ENCODE measurements at regions not wholly inside any gene's neighbourhood (a gene's known extent, or its start where the extent isn't known, plus 50 kb on each side); places are given as distances from the start of the nearest gene placed in this dataset.
"Not testable (repeated sequence)": the region's sequence is repeated elsewhere in the genome, so short reads cannot be mapped to it uniquely, and the experiment has no call there.

DNA sequence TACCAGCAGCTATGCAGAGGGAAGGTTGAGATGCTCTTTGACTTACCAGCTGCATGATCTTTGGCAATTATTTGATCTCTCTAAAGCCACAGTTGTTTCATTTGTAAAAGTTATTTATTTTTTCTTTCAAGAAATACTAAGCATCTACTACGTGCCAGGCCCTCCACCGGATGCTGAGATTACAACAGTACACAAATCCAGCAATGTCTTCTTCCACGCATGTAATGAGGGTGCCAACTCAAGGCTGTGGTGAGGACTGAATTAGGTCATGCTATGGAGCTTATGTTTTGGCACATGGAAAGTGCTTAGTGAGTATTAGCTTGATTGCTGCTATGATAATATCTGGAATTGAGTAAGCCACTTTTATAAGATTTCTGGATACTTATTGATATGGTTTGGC is 358.2 kb downstream of the IRS2 start:
- no peak for DNase-seq

- DNase-seq: no peak
Observed at GRCh38 chr13:109427695-109428094, 358.7 kb downstream of the IRS2 start.

DNA sequence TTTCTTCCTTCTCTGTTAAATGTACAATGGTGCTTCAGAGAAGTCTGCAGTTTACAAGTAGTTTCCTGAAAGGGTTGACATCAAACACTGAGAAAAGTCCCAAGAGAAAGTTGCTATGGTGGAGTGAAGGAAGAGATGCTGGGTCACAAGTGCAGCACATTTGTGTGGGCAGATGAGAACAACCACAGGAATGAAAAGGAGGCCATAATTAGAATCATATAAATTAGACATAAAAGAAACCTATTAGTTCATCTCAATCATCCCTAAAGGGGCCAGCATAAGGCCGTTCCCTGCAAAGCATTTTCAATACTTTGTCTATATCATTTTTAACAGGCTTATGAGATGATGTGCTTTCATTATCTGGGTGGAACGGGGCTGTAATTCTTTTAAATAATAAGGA is 359.2 kb downstream of the IRS2 start:
- DNase-seq: peak; percentile 6

DNA sequence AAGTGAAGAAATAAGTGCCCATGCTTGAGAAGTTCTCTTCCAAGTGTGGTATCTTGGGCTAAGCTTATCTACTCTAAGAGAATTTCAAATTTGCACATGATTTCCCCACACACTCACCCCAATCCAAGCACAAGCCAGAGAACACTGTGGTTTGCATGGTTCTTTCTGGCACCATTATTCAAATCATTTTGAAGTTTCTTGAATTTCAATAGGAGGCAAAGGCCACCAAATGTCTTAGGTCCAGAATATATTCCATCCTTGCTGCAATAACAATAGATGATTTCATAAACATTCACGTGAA is 359.7 kb downstream of the IRS2 start:
- DNase-seq: no peak

GRCh38 chr13:109425821-109426689 is 360.3 kb downstream of the IRS2 start:
- no peak for DNase-seq

- DNase-seq: no peak
Observed at GRCh38 chr13:109422161-109422560, 364.2 kb downstream of the IRS2 start.

GRCh38 chr13:109419896-109420295 is 366.5 kb downstream of the IRS2 start:
- no peak for DNase-seq

DNA sequence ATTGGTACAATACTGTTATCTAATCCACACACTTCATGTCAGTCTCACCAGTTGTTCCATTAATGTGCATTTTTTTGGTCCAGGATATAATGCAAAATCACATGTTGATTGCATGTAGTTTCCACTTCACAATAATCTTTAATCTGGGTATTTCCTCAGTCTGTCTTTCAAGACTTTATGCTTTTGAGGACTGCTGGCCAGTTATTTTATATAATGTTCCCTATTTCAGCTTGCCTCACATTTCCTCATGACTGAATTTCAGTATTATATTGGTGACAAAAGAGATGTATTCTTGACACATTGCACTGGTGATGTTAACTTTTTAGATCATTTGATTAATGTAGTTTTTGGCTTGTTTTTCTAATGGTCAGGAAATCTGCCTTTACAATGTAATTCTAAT is 368.3 kb downstream of the IRS2 start:
- no peak for DNase-seq

GRCh38 chr13:109416001-109416400 is 370.4 kb downstream of the IRS2 start:
- no peak for DNase-seq

DNA sequence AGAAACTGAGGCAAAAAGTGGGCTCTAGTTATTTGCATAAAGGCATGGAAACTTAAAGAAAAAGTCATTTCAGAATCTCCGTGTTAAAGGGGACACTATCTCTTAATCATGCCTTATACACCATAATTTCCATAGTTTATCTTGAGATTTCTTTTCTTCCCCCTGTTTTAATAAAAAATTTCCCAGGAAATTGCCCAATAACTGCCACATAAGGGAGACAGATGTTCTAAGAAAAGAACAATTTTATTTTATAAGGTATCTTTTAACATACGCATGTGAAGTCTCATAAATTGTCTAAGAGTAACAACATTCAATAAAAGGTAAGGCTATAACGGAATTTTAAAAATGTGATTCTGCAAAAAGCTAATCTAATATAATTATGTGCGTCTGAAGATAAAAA is 371.3 kb downstream of the IRS2 start:
- no peak for DNase-seq

DNA sequence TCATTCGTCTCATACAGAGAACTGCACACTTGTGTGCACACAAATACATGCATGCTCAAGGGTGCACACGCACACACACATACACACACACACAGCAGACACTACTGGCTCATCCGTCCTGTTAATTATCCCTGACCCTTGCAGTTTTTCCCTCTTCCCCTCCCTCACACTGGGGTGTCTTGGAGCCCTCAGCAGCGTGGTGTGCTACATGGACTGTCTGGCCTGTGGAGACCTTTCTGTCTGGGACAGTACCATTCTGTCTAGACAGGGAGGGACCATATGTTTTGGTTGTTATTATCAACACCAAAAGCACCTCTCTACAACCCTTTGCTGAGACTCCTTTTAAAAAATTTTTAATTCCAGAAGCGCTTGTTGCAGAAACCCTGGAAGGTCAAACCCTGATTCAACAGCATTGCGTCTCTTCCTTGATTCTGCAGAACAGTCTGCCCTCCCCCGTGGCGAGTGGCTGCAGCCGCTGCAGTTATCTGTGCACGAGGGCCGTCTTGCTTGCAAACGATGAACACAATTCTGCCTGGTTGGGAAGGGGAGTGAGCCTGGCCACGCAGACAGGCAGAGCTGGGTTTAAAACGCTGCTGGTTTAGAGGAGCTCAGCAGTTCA is 374.0 kb downstream of the IRS2 start:
- peak; percentile 34 for DNase-seq

DNA sequence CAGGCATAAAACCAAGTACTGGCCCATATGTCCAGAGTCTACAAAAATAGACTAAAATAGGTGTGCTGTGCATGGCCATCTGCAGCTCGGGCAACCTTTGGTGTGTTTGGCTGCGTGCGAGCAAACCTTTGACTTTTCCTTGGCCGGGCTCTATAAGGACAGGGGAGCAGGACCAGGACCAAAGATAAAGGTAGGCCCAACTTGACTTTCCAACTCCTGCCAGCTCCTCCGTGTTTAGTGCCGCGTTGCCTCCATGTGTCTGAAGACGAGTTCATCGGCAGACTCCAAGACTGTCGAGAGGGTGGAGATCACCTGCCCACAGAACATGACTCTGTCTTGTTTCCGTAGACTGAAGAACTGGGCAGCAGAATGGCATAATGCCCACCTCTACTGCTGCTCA is 375.5 kb downstream of the IRS2 start:
- no peak for DNase-seq

GRCh38 chr13:109408591-109409382 is 377.6 kb downstream of the IRS2 start:
- no peak for DNase-seq

DNA sequence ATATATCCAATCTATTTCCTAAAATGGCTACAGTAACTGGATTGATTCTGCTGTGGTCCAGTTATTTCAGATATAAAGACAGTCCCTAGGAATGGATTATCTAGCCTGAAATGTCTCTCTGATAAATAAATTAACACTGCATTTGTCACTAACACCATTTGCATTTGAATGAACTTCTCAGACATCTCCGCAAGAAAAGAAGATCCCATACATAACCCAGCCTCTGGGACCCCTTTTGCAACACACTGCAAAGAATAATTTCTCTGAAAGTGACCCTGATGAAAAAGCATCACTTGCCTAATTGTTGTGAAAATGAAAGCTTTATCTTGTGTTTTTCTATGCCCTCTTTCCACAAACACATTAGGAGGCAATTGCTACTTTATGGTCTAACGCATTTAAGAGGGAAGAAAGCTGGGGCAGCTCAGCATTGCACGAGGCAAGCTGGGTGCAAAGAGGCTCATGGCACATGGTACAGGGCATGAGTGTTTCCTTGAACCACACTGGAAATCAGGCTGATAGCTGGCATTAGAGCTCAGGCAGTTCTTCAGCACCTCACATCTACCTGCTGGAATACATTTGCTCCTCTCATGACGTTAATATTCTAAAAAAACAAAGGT is 379.9 kb downstream of the IRS2 start:
- no peak for DNase-seq

GRCh38 chr13:109403012-109403421 is 383.4 kb downstream of the IRS2 start:
- DNase-seq: no peak

GRCh38 chr13:109401891-109402290 is 384.5 kb downstream of the IRS2 start:
- no peak for DNase-seq

DNA sequence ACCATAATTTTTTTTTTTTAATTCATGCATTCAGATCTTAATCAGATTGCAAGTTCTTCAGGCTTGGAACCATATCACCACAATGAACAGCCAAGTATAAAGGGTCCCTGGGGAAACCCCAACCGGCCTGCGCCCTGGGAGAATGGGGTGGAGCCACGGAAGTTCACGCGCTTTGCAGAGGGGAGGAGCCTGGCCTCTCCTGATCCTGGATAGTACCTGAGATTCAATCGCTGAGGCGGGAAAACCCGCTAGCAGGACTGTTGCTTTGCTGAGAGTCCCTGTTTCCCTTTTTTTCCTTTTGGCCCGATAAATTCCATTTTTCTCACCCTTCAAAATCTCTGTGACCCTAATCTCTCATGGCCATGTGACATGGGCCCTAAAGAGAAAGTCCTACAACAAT is 385.1 kb downstream of the IRS2 start:
- no peak for DNase-seq

DNA sequence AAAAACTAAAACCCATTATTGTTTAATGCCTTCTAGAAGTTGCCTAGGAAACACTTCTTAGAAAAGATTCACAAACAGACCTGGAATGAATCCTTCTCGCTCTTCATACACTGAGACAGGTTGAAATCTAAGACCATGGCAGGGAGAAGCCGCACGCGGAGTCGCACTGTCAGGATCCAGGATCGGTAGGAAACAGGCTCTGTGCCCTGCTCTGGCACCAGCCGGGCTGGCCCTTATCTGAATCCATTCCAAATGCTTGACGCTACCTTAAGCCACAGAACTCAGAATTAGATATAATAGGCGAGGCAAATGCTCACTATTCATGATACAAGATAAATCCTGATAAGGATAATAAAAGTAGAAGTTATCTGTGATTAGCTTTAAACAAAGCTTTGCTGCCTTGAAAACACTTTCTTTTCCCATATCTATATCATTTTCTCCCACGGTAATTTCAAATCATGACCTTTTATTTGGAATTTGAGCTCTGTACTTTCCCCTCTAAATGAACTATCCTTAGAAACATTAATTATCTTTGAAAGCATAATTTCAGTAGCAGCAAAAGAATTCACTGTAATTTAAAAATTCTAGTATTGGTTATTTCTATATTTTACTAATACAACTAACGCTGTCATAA is 385.6 kb downstream of the IRS2 start:
- no peak for DNase-seq

DNA sequence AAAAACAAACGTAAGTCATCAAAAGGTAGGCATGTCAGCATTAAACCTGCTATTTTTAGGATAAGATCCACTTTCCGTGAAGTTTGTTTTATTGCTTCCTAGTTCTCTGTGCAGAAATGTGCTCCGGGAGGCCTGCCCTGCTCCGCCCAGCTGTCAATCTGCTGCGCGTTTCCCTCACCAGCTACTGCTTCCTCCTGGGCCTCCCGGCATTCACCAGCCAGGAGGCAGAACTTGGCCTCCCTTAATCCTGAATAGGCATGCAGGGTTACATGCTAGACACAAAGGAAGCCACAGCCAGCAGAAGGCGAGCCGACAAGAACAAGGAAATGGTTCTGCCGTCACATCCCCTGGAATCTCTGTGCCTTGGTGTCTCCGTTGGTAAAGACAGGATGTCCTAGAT is 386.2 kb downstream of the IRS2 start:
- DNase-seq: no peak

DNA sequence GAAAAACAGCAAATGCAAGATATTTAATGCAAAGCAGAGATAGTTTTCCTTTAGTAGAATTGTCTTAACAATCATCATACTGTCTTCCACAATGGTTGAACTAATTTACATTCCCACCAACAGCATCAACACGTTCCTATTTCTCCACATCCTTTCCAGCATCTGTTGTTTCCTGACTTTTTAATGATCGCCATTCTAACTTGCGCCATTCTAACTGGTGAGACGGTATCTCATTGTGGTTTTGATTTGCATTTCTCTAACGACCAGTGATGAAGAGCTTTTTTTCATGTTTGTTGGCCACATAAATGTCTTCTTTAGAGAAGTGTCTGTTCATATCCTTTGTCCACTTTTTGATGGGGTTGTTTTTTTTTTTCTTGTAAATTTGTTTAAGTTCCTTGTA is 388.3 kb downstream of the IRS2 start:
- DNase-seq: not testable (repeated sequence)

DNA sequence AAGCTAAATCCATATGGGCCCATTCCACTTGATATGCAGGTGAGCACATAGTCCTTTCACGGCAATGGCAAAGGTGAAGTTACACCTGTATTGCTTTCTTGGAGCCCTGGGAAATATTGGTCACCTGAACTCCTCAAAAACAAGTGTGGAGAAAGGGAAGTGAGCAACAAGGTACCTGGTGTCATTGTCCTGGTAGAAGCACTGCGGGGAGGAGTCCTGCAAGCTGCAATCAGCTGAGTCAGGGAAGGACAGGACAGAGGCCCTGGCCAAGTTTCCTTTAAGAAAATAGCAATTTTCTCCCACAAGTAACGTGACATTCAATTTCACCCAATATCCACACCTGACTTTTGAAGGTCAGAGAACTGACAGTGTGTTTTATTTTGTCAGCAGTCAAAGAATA is 389.1 kb downstream of the IRS2 start:
- DNase-seq: no peak

DNA sequence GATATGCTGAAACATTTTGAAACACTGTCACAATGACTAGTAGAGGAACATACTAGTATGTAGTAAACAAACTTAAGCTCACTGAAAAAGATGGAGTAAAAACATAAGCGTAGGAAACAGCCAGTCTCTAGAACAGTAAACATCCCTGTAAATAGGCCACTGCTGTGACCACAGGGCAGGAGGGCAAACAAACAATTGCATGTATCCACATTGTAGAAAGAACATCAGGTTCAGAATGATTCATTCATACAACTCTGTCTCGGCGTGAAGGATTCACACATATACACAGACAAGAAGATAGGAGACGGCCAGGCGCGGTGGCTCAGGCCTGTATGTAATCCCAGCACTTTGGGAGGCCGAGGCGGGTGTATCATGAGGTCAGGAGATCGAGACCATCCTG is 390.1 kb downstream of the IRS2 start:
- DNase-seq: no peak

DNA sequence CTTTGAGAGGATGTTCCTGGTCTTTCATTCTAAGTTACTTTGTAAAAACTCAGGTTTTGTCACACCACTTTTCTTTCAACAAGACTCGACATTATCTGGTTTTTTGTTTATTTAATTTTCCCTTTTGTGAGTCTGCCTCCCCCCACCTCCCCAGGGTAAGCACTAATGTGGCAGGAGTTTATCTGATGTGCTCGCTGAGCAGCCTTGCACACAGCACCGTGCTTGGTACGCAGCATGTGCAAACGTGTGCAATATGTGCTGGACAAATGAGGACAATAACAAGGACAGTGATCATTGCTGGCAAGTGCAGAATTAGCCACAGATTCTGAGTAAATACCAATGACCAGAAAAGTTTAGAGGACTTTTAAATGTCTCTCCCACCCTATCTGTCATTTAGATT is 391.4 kb downstream of the IRS2 start:
- DNase-seq: no peak

Measured in EL (cell line).